GM18517 (cell line): ENCODE measurements at regions not wholly inside any gene's neighbourhood (a gene's known extent, or its start where the extent isn't known, plus 50 kb on each side); places are given as distances from the start of the nearest gene placed in this dataset.

Experiments
- ATAC-seq: cut with Tn5 transposase; IDR thresholded peaks from one replicate; pipeline ENCODE4 v1.9.1; 2021; ENCODE audit warnings: mild to moderate bottlenecking, moderate library complexity; ENCODE audit not compliant: unreplicated experiment

GRCh38 chr9:87084407-87084806 lies 137.1 kb upstream of the GAS1 start:
- no peak for ATAC-seq

DNA sequence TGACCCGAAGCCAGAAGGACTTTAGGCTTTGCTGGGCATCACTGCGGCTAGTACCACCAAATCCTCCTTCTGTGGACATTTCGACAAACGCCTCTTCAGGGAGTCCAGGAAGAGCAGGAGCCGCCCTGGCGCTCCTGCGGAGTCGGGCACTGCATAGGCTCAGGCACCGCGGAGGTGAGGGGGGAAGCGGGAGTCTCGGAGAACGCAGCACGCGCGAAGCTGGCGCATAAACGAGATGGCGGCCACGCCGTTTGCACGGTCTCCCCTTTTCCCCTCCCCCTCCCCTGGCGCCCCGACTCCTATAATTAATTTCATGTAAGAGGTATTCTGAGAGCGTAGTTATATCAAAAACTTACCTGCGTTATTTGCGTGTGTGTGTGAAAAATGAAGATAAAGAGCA lies 137.8 kb upstream of the GAS1 start:
- no peak for ATAC-seq

DNA sequence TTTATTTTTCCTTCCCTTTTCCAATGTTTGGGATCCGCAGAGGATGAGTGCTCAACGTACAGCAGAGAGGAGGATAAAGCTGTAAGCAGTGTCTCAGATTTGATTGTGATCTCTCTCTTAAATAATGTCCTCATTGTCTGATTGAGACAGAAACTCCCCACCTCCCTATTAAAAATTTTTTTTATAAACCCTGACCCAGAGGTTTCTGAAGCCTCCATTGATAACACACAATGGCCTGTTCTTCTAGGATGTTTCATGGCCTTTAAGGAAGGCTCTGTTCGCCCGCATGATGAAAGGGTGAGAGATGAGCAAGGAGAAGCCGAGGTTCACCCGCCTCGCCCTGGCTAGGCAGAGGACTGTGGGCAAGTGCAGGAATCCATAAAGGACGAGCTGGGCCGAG lies 138.2 kb upstream of the GAS1 start:
- no peak for ATAC-seq

DNA sequence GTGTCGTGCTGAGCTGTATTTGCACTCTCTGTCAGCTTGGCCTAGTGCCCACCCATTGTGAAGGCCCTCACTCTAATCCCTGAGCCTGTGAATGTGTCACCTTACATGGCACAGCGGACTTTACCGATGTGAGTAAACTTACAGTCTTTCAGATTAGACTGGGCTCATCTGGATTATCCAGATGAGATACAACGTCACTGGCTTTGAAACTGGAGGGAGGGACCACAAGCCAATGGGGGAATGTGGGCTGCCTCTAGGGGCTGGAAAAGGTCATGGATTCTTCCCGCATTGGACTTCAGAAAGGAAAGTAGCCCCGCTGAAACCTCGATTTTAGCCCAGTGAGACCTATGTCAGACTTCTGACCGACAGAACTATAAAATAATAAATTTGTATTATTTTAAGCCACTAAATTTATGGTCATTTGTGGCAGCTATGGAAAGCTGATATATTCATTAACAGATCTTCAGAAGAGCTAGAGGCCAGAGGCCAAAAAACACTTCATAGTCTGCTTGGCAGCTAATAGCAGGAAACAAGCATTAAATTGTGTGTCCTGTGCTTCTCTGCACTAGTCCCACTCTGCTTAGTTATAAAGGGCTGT lies 139.0 kb upstream of the GAS1 start:
- ATAC-seq, result no peak

DNA sequence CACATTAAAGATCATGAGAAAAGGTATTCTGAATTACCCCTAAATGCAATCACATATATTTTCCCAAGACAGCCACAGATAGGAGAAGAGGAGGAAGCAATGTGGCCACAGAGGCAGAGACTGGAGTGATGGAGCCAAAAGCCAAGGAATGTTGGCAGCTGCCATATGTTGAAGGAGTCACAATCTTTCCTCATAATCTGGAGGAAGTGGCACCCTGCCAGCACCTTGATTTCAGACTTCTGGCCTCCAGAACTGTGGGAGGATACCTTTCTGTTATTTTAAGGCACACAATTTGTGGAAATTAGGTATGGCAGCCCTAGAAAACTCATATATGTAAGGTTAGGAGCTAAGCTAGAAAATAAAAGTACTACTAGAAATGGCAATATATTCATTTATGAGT lies 139.9 kb upstream of the GAS1 start:
- no peak for ATAC-seq

DNA sequence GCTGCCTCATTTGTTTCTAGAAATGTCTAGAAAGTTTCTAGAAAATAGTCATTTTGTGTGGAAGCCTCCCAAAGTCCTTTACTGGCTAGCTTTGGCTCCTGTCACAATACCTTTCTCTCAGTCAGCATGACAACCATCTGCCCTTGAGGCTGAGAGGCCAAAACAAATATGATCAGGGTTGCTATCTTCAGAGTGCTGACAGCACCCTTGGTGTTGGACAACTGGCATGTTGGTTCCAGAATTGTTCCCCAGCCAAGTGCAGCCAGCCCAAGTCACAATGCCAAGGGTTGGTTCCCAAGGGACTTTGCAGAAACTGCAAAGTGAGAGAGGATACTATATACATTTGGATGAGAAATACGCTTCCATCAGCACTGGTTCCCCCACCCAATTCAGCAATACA lies 140.9 kb upstream of the GAS1 start:
- no peak for ATAC-seq

DNA sequence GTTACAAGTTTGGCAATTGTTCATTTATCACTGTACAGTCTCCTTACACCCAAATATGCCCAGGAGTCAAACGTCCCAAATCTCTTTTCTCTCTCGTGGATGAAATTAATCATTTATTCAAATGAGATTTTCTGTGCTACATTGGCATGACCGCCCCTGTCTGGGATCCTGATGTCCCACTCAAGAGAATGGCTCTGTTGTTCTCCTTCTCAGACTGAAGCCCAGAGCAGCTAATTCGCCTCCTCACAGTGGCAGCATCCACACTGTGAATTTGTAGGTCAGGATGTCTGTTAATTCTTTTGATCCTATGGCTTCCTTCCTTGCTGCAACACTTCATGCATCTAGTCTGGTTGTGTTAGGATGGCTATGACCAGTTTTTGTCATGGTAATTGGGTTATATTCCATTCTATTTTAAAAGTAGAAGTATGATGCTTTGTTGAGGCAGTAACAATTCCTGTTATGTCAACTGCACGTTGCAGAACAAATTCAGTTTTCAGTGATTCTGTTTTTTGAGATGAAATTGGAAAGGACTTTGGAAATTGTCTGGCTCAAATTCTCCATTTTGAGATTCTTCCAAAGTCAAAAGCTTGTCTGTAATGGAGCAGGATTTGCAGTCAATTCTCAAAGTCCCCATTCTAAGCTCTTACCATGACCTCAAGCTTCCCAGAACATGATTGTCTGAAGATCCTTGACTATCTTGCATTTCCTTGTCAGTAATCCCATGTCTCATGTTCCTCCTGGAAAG lies 141.5 kb upstream of the GAS1 start:
- ATAC-seq, result no peak

GRCh38 chr9:87089506-87089905 lies 142.2 kb upstream of the GAS1 start:
- no peak for ATAC-seq

- ATAC-seq, result no peak
Measured at GRCh38 chr9:87089929-87090328, 142.6 kb upstream of the GAS1 start.

DNA sequence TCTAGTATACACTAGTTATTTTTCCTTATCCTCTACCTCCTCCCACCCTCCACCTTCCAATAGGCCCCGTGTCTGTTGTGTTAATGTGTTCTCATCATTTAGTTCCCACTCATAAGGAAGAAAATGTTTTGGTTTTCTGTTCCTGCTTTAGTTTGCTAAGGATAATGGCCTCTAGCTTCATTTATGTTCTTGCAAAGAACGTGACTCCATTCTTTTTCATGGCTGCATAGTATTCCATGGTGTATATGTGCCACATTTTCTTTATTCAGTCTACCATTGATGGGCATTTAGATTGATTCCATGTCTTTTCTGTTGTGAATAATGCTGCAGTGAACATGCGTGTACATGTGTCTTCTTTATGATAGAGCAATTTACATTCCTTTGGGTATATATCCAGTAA lies 146.5 kb upstream of the GAS1 start:
- ATAC-seq, result no peak

DNA sequence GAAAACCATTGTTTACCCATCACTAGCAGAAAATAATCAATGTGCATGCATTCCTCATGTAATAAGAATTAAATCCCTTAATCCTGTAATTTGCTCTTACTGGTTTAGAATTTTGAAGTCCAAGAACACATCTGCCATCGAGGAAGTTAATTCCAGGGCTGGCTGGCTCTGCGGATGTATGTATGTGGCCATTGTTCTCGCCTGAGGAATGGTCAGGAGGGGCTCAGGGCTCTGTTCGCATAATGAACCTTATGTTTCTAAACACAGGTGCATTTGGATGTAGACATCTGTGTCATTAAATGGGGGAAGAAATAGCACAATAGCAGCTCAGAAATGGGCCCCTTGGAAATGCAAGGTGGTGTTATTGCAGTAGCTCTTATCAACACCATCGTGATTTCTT lies 148.6 kb upstream of the GAS1 start:
- no peak for ATAC-seq

DNA sequence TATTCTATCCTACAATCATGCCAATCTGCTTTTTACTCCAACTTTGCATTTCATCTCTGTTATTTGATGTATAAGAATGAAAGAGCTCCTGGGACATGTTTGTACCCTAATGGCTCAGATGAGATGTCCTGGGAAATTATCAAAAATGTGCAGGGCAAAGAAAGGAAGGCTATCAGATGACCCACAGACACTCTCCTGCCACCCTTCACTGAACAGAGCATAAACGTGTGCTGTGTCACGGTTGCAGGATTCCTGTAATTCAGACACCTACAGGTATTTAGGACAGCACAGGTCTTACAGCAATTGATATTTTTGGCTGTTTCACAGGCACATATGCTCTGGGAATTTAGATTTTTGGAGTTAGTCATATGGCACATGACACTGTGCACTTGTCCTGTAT lies 149.2 kb upstream of the GAS1 start:
- ATAC-seq, result no peak

DNA sequence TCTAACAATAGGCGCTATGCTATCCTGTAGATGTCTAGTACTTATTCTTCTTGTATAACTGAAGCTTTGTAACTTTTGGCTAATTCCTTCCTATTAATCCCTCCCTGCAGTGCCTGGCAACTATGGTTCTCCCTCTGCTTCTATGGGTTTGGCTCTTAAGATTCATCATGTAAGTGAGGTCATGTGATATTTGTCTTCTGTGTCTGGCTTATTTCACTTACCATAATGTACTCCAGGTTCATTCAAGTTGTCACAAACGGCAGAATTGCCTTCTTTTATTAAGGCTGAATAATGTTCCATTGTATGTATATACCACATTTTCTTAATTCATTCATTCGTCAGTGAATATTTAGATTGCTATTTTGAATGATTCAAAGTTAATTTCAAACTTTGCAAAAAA lies 149.9 kb upstream of the GAS1 start:
- ATAC-seq, result no peak

DNA sequence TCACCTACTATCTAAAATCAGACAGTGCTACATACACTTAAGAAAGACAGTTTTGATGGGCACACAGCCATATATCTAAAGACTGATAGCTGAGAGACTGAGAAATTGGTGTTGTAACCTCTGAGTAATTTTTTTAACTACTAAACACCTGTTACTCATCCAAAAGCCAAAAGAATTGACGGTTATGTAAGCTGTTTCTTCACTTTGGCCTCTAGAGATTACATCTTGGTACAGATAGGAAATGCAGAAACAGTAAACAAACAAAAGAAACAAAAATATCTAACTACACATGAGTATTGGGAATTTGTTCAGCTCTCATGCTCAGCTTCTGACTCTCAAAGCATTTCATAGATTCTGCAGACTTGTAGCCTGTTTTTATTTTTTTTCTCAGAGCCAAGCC lies 152.1 kb upstream of the GAS1 start:
- ATAC-seq, result no peak

- ATAC-seq, result no peak
Measured at GRCh38 chr9:87100001-87100400, 152.7 kb upstream of the GAS1 start.

- no peak for ATAC-seq
Measured at GRCh38 chr9:87102126-87102525, 154.8 kb upstream of the GAS1 start.

DNA sequence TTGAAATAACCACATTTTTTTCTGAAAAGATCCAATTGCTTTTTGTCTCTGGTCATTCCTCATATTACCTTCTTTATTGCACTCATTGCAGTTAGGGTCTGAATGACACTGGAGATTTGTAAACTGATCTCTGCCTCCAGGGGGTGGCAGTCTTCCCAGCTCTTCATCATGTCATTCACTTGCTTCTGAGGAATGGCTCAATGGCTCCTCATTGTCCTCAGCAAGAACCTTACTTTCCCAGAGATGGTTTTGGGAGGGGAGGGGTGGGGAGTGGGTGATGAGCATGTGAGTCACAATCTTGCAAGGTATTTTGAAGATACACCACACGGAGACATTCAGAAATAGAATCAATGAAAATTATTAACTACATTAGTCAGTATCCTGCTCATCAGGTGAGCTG lies 159.8 kb upstream of the GAS1 start:
- no peak for ATAC-seq

DNA sequence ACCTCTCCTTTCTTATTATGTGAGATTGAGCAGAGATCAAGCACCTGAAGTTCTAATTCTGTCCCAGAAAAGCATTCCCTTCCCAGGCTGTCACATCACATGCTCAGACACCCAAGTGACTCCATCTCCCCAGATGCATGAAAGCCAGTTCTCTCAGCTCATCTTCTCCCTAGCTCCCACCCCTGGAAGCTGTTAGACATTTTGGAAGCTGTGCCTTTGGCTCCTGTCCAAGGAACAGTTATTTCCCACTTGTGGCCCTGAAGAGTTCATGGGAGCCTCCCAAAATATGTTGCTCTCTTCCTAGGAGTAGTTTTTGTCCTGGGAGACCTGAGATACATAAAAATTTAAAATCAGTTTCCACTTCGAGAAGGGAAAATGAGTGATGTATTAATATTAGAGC lies 161.4 kb upstream of the GAS1 start:
- ATAC-seq, result no peak

- ATAC-seq, result no peak
Measured at GRCh38 chr9:87109231-87109631, 161.9 kb upstream of the GAS1 start.

DNA sequence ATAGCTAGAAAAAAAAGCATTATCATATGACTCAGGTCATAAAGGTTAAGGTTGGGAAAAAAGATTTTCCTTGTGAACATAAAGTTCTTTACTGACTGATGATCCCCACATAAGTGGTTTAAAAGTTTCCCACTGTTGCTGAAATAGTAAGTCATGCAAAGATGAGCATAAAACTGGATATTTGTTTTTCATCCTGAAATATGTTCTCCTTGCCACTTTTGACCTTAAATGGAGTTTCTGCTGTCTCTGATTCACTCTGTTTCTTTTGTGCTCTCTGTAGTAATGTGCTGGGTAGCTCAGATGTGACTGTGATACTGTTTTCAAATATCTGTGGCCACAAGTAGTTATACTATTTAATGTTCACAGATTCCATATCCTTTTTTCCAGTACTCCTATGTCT lies 162.5 kb upstream of the GAS1 start:
- ATAC-seq, result no peak

DNA sequence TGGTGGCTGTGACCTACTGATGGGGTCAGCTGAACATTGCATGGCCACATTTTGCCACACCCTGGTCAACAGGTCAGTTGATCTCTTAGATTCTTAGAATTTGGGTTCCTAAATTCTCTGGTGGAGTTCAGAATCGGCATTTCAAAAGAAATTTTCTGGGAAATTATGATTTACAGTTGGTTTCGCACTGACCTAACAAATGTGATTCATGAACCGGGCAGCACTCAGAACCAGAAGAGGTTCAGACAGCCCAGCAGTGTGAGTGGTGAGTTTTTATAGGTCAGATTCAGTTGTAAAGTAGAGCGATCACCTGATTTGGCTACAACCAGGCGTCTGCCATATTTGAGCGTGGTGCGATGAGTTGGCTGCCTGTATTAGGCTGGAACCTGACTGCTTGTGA lies 163.7 kb upstream of the GAS1 start:
- no peak for ATAC-seq

DNA sequence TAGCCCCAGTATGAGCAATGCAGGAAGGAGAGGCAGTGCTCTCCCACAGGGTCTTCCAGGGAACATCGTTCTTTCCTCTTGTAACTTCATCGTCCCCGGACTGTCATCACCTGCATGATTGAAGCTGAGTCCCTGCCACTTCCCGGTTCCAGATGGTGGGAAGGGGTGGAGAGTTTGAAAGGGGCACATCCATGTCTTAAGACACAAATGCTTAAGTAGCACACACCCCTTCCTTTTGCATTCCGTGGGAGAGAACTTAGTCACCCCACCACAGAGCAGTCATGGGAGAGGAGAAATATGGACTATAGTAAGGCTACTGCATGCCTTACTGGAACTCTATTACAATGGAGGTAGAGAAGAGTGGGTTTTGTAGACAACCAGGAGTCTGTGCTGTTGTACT lies 165.3 kb upstream of the GAS1 start:
- no peak for ATAC-seq

DNA sequence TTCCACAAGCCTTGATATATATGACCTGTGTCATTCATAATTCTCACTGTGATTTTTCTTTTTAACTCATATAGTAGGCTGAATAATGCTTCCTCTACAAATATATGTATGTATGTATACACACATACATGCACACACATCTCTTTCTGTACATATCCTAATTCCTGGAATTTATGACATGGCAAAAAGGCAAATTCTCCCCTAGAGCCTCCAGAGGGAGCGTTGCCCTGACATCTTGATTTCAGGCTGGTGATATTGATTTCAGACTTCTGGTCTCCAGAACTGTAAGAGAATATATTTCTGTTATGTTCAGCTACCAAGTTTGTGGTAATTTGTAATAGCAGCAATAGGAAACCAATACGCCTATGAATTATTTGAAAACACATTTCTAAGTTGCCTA lies 166.6 kb upstream of the GAS1 start:
- ATAC-seq, result no peak
